PC-9 (cell line): ENCODE measurements at regions not wholly inside any gene's neighbourhood (a gene's known extent, or its start where the extent isn't known, plus 50 kb on each side); places are given as distances from the start of the nearest gene placed in this dataset.

ENCODE experiments used
- EZH2 ChIP-seq: fragments of 200-600 bp; sonication (generic); IDR thresholded peaks from 2 replicates; pipeline ENCODE4 v1.8.0; 2017; ENCODE audit warnings: antibody characterized with exemption, low read depth
- TF ChIP-seq, protein P1 (sequence below): fragments of 200-600 bp; sonication (generic); conservative IDR thresholded peaks from 2 replicates; pipeline ENCODE4 v1.6.1; 2017; ENCODE audit warnings: mixed run types, antibody characterized with exemption, mild to moderate bottlenecking, moderate library complexity

DNA sequence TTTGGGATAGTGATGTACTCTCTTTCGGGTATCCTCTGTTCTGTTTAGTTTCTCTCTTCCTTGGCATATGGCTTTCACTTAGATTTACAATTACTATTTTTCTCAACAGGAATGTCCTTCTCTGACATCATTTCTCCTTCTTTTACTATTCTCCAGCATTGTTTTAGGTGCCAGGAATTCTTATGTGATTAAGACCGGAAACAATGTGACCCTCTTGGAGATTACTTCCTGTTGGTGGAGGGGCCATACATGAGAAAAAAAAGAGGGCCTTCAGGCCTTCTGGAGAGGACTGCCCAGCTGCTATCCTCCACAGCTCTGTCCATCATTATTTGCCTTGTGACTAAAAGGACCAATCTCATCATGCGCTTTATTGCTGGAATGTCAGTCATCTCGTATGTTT lies 50.4 kb upstream of the ADAMTS5 start:
- TF ChIP-seq, protein P1, sequence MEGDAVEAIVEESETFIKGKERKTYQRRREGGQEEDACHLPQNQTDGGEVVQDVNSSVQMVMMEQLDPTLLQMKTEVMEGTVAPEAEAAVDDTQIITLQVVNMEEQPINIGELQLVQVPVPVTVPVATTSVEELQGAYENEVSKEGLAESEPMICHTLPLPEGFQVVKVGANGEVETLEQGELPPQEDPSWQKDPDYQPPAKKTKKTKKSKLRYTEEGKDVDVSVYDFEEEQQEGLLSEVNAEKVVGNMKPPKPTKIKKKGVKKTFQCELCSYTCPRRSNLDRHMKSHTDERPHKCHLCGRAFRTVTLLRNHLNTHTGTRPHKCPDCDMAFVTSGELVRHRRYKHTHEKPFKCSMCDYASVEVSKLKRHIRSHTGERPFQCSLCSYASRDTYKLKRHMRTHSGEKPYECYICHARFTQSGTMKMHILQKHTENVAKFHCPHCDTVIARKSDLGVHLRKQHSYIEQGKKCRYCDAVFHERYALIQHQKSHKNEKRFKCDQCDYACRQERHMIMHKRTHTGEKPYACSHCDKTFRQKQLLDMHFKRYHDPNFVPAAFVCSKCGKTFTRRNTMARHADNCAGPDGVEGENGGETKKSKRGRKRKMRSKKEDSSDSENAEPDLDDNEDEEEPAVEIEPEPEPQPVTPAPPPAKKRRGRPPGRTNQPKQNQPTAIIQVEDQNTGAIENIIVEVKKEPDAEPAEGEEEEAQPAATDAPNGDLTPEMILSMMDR = no peak
- no peak for TF ChIP-seq EZH2
